HG03159 (cell line): ENCODE measurements at regions not wholly inside any gene's neighbourhood (a gene's known extent, or its start where the extent isn't known, plus 50 kb on each side); places are given as distances from the start of the nearest gene placed in this dataset.
"Not testable (repeated sequence)": the region's sequence is repeated elsewhere in the genome, so short reads cannot be mapped to it uniquely, and the experiment has no call there.

Source experiments
- ATAC-seq: cut with Tn5 transposase; IDR thresholded peaks from one replicate; pipeline ENCODE4 v1.9.1; 2021; ENCODE audit warnings: mild to moderate bottlenecking, moderate library complexity; ENCODE audit not compliant: unreplicated experiment

DNA sequence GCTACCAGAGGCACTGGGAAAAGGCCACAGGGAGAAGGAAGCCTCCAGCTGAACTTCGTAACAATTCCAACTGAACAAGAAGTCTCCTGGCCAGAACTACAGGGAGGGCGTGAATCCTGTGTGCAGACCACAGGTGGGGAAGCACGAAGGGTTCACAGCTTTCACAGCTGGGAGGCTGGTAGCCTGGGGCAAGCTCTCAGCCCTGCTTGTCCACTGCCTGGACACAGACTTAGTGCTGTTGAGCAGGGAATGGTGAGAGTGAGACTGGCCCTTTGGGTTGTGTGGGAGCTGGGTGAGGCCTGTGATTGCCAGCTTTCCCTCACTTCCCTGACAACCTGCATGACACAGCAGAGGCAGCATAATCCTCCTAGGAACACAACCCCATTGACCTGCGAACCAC lies 52.1 kb upstream of the TMEM45B start:
- not testable (repeated sequence) for ATAC-seq

GRCh38 chr11:129764204-129764603 lies 51.4 kb upstream of the TMEM45B start:
- not testable (repeated sequence) for ATAC-seq
